Body of pancreas (tissue), 4 donors: ENCODE measurements at regions not wholly inside any gene's neighbourhood (a gene's known extent, or its start where the extent isn't known, plus 50 kb on each side); places are given as distances from the start of the nearest gene placed in this dataset.

Experiments
- ATAC-seq: fragments of 150-250 bp; one replicate; pipeline ENCODE4 v1.9.1; 2016
- DNase-seq, 4 donors: peaks; one replicate each; pipeline ENCODE4 v3.0.0-alpha.2; 2019
- H3K27ac ChIP-seq, 4 donors: fragments of 200-600 bp; sonication (generic); 1 replicate in 3 of 4; 2 replicates in 1 of 4; pipeline versions ENCODE4 v1.5.1 to v1.6.1; 2016 to 2019; ENCODE audit warnings: mild to moderate bottlenecking in 1 of 4, mixed read lengths in 1 of 4, moderate library complexity in 1 of 4
- H3K27me3 ChIP-seq, 2 donors: fragments of 200-600 bp; sonication (generic); one replicate each; pipeline ENCODE4 v1.6.0; 2016; ENCODE audit warnings: mild to moderate bottlenecking in 1 of 2
- H3K36me3 ChIP-seq, 2 donors: fragments of 200-600 bp; sonication (generic); replicated peaks in 1 of 2; 2 replicates each; pipeline ENCODE4 v1.5.1; 2016; ENCODE audit warnings: low read depth in 2 of 2; ENCODE audit not compliant: insufficient read depth in 1 of 2
- H3K4me1 ChIP-seq: fragments of 200-600 bp; sonication (generic); one replicate; pipeline ENCODE4 v1.6.0; 2016
- H3K4me3 ChIP-seq, 2 donors: fragments of 200-600 bp; sonication (generic); 1 replicate in 1 of 2; 2 replicates in 1 of 2; pipeline ENCODE4 v1.5.1; 2016 to 2019
- H3K9me3 ChIP-seq, 3 donors: fragments of 200-600 bp; sonication (generic); 1 replicate in 2 of 3; 2 replicates in 1 of 3; pipeline ENCODE4 v1.5.1; 2016
- CTCF ChIP-seq, 7 experiments: fragments of 450-650 bp in 4 of 7; fragments of 200-600 bp in 3 of 7; sonication (generic) in 3 of 7; IDR thresholded peaks; one replicate each; pipeline ENCODE4 v1.5.1; 2016 to 2019; ENCODE audit warnings: antibody characterized with exemption in 7 of 7
- POLR2A ChIP-seq, 3 donors: fragments of 450-650 bp; IDR thresholded peaks; one replicate each; pipeline ENCODE4 v1.6.1; 2016; ENCODE audit warnings: antibody characterized with exemption in 3 of 3, mild to moderate bottlenecking in 2 of 3
- WGBS, 2 donors: methylation state at CpG; one replicate each; pipeline ENCODE4 v1.1.5; 2017; 5-methylcytosine and 5-hydroxymethylcytosine counted together
- intact Hi-C: fragments of 100-400 bp; cut with DNase I; formaldehyde crosslinking; loops from one replicate; pipeline ENCODE4 v1.15.1; 2023

GRCh38 chr4:103895876-103896465 lies 176.2 kb upstream of the TACR3 start:
- H3K27me3 ChIP-seq = no peaks in the 10 kb centered on the region
- no peak overlapping the region for H3K4me3 ChIP-seq
- ATAC-seq (no peak), DNase-seq (no peak)
- TF ChIP-seq CTCF (IDR thresholded peaks at IDR 0.05) (no peak), POLR2A (IDR thresholded peaks at IDR 0.05) (no peak)
- intact Hi-C loops = no loop called here
- no peaks in the 10 kb centered on the region for H3K9me3 ChIP-seq
- H3K4me1 ChIP-seq = no peaks in the 10 kb centered on the region
- H3K36me3 ChIP-seq = no peaks in the 10 kb centered on the region
- H3K27ac ChIP-seq = no peak overlapping the region

- Histone ChIP-seq H3K4me1 (no peaks in the 10 kb centered on the region), H3K4me3 (no peak overlapping the region), H3K36me3 (no peaks in the 10 kb centered on the region), H3K27ac (no peak overlapping the region), H3K27me3 (no peaks in the 10 kb centered on the region), H3K9me3 (no peaks in the 10 kb centered on the region)
- DNase-seq = no peak
- 66 to 77% methylated on average over 3 of the region's 3 CpGs for WGBS, 2 donors
- no peak for TF ChIP-seq CTCF (IDR thresholded peaks at IDR 0.05)
- TF ChIP-seq POLR2A (IDR thresholded peaks at IDR 0.05) = no peak
- ATAC-seq = no peak
- intact Hi-C loops = no loop called here
These were observed 172.8 kb upstream of the TACR3 start for GRCh38 chr4:103892586-103892985.

GRCh38 chr4:103887191-103887590 lies 167.4 kb upstream of the TACR3 start:
- TF ChIP-seq POLR2A (IDR thresholded peaks at IDR 0.05) (no peak), CTCF (IDR thresholded peaks at IDR 0.05) (no peak)
- no peak overlapping the region for H3K4me3 ChIP-seq
- WGBS, 2 donors = 52 to 63% methylated on average over 1 of the region's 1 CpG
- no peaks in the 10 kb centered on the region for H3K36me3 ChIP-seq
- intact Hi-C loops = no loop called here
- no peaks in the 10 kb centered on the region for H3K4me1 ChIP-seq
- no peaks in the 10 kb centered on the region for H3K27me3 ChIP-seq
- no peak overlapping the region for H3K27ac ChIP-seq
- no peak for ATAC-seq
- DNase-seq = no peak
- H3K9me3 ChIP-seq = no peaks in the 10 kb centered on the region

- no peak for ATAC-seq
- intact Hi-C loops = no loop called here
- no peak overlapping the region for H3K27ac ChIP-seq
These were observed 165.4 kb upstream of the TACR3 start for GRCh38 chr4:103885152-103885551.

More at GRCh38 chr4:103885152-103885551, 165.4 kb upstream of the TACR3 start:
- H3K36me3 ChIP-seq = no peaks in the 10 kb centered on the region
- H3K4me1 ChIP-seq = no peaks in the 10 kb centered on the region
- H3K4me3 ChIP-seq = no peak overlapping the region
- DNase-seq = no peak
- no peaks in the 10 kb centered on the region for H3K27me3 ChIP-seq
- WGBS, 2 donors = 15 to 28% methylated on average over 3 of the region's 3 CpGs
- H3K9me3 ChIP-seq = no peaks in the 10 kb centered on the region
- no peak for TF ChIP-seq CTCF (IDR thresholded peaks at IDR 0.05)
- TF ChIP-seq POLR2A (IDR thresholded peaks at IDR 0.05) = no peak
